ENCODE measurements at regions not wholly inside any gene's neighbourhood (a gene's known extent, or its start where the extent isn't known, plus 50 kb on each side); places are given as distances from the start of the nearest gene placed in this dataset.

- H3K27ac ChIP-seq: no peak overlapping the region
- DNase-seq: no peak
- no peak overlapping the region for H3K4me3 ChIP-seq
- H3K27me3 ChIP-seq: no peaks in the 10 kb centered on the region
- no peaks in the 10 kb centered on the region for H3K4me1 ChIP-seq
- no peaks in the 10 kb centered on the region for H3K9me3 ChIP-seq
- TF ChIP-seq POLR2A (IDR thresholded peaks at IDR 0.05): no peak
- no peak for TF ChIP-seq CTCF (IDR thresholded peaks at IDR 0.05)
- intact Hi-C loops (cut with DNase I; ENCODE audit: low total_unique reads): no loop called here
- no peaks in the 10 kb centered on the region for H3K36me3 ChIP-seq
Observed at GRCh38 chr3:110654843-110655502, 416.6 kb upstream of the NECTIN3 start.

GRCh38 chr3:110656394-110657025 is 415.1 kb upstream of the NECTIN3 start:
- H3K4me1 ChIP-seq: no peaks in the 10 kb centered on the region
- H3K27ac ChIP-seq: no peak overlapping the region
- no peaks in the 10 kb centered on the region for H3K9me3 ChIP-seq
- H3K27me3 ChIP-seq: no peaks in the 10 kb centered on the region
- no peaks in the 10 kb centered on the region for H3K36me3 ChIP-seq
- no peak overlapping the region for H3K4me3 ChIP-seq
- intact Hi-C loops (cut with DNase I; ENCODE audit: low total_unique reads): no loop called here
- TF ChIP-seq POLR2A (IDR thresholded peaks at IDR 0.05): no peak
- no peak for TF ChIP-seq CTCF (IDR thresholded peaks at IDR 0.05)
- no peak for DNase-seq

GRCh38 chr3:110664148-110664547 is 407.5 kb upstream of the NECTIN3 start:
- intact Hi-C loops (cut with DNase I; ENCODE audit: low total_unique reads): no loop called here

GRCh38 chr3:110666495-110666894 is 405.1 kb upstream of the NECTIN3 start:
- intact Hi-C loops (cut with DNase I; ENCODE audit: low total_unique reads): no loop called here
- Histone ChIP-seq H3K4me1 (no peaks in the 10 kb centered on the region), H3K9me3 (no peaks in the 10 kb centered on the region), H3K36me3 (no peaks in the 10 kb centered on the region), H3K4me3 (no peak overlapping the region), H3K27me3 (no peaks in the 10 kb centered on the region), H3K27ac (no peak overlapping the region)
- no peak for TF ChIP-seq CTCF (IDR thresholded peaks at IDR 0.05)
- TF ChIP-seq POLR2A (IDR thresholded peaks at IDR 0.05): no peak
- DNase-seq: no peak

More at GRCh38 chr3:110664148-110664547, 407.5 kb upstream of the NECTIN3 start:
- no peaks in the 10 kb centered on the region for H3K27me3 ChIP-seq
- no peak for DNase-seq
- no peak overlapping the region for H3K4me3 ChIP-seq
- H3K27ac ChIP-seq: no peak overlapping the region
- no peaks in the 10 kb centered on the region for H3K4me1 ChIP-seq
- no peaks in the 10 kb centered on the region for H3K36me3 ChIP-seq
- no peaks in the 10 kb centered on the region for H3K9me3 ChIP-seq
- TF ChIP-seq POLR2A (IDR thresholded peaks at IDR 0.05) (no peak), CTCF (IDR thresholded peaks at IDR 0.05) (no peak)

GRCh38 chr3:110667216-110667615 is 404.4 kb upstream of the NECTIN3 start:
- H3K4me3 ChIP-seq: no peak overlapping the region
- no peaks in the 10 kb centered on the region for H3K36me3 ChIP-seq
- H3K27me3 ChIP-seq: no peaks in the 10 kb centered on the region
- H3K27ac ChIP-seq: no peak overlapping the region
- intact Hi-C loops (cut with DNase I; ENCODE audit: low total_unique reads): no loop called here
- H3K9me3 ChIP-seq: no peaks in the 10 kb centered on the region
- TF ChIP-seq CTCF (IDR thresholded peaks at IDR 0.05) (no peak), POLR2A (IDR thresholded peaks at IDR 0.05) (no peak)
- no peak for DNase-seq
- no peaks in the 10 kb centered on the region for H3K4me1 ChIP-seq

All from uterus (tissue), 3 donors.